ENCODE measurements at regions not wholly inside any gene's neighbourhood (a gene's known extent, or its start where the extent isn't known, plus 50 kb on each side); places are given as distances from the start of the nearest gene placed in this dataset.

DNA sequence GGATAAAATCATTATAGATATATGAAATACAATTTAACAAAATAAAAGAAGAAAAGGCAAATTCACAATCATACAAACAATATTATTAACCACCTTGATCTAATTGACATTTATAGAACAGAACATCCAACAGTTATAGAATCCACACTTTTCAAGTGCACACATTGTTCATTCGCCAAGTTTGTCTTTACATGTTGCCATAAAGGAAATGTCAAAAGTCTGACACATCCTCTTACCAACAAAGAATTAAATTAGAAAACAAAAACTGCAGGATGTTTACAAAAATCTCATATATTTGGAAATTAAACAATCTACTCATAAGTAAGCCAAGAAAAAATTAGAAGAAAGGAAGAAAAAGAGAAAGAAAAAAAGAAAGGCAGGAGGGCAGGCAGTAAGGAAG, 909.2 kb upstream of the EPHA6 start:
- TF ChIP-seq CTCF (IDR thresholded peaks at IDR 0.05), result no peak
- TF ChIP-seq POLR2A (IDR thresholded peaks at IDR 0.05), result no peak
- Histone ChIP-seq H3K36me3 (no peaks in the 10 kb centered on the region), H3K27ac (no peak overlapping the region), H3K4me3 (no peak overlapping the region), H3K4me1 (no peaks in the 10 kb centered on the region), H3K27me3 (no peaks in the 10 kb centered on the region), H3K9me3 (no peaks in the 10 kb centered on the region)
- intact Hi-C loops (cut with DNase I; ENCODE audit: low total_unique reads), result no loop called here
- DNase-seq, result no peak

- no peak for TF ChIP-seq POLR2A (IDR thresholded peaks at IDR 0.05)
- TF ChIP-seq CTCF (IDR thresholded peaks at IDR 0.05), result no peak
- Histone ChIP-seq H3K27ac (no peak overlapping the region), H3K4me3 (no peak overlapping the region), H3K4me1 (no peaks in the 10 kb centered on the region), H3K27me3 (no peaks in the 10 kb centered on the region), H3K9me3 (no peaks in the 10 kb centered on the region), H3K36me3 (no peaks in the 10 kb centered on the region)
- intact Hi-C loops (cut with DNase I; ENCODE audit: low total_unique reads), result no loop called here
- DNase-seq, result no peak
Observed at GRCh38 chr3:95911767-95912166, 902.6 kb upstream of the EPHA6 start.

- H3K36me3 ChIP-seq, result no peaks in the 10 kb centered on the region
- no peak overlapping the region for H3K4me3 ChIP-seq
- TF ChIP-seq CTCF (IDR thresholded peaks at IDR 0.05) (no peak), POLR2A (IDR thresholded peaks at IDR 0.05) (no peak)
- DNase-seq, result no peak
- no peaks in the 10 kb centered on the region for H3K4me1 ChIP-seq
- no peaks in the 10 kb centered on the region for H3K27me3 ChIP-seq
- no peak overlapping the region for H3K27ac ChIP-seq
- H3K9me3 ChIP-seq, result no peaks in the 10 kb centered on the region
- intact Hi-C loops (cut with DNase I; ENCODE audit: low total_unique reads), result no loop called here
Observed at GRCh38 chr3:95923496-95924210, 890.7 kb upstream of the EPHA6 start.

- intact Hi-C loops (cut with DNase I; ENCODE audit: low total_unique reads), result no loop called here
- H3K27ac ChIP-seq, result no peak overlapping the region
- no peaks in the 10 kb centered on the region for H3K36me3 ChIP-seq
- TF ChIP-seq POLR2A (IDR thresholded peaks at IDR 0.05), result no peak
- no peak for TF ChIP-seq CTCF (IDR thresholded peaks at IDR 0.05)
- no peaks in the 10 kb centered on the region for H3K27me3 ChIP-seq
- H3K9me3 ChIP-seq, result no peaks in the 10 kb centered on the region
- no peak overlapping the region for H3K4me3 ChIP-seq
- no peaks in the 10 kb centered on the region for H3K4me1 ChIP-seq
- DNase-seq, result no peak
Observed at GRCh38 chr3:95926904-95927501, 887.4 kb upstream of the EPHA6 start.

- intact Hi-C loops (cut with DNase I; ENCODE audit: low total_unique reads), result no loop called here
- Histone ChIP-seq H3K27ac (no peak overlapping the region), H3K9me3 (no peaks in the 10 kb centered on the region), H3K4me1 (no peaks in the 10 kb centered on the region), H3K36me3 (no peaks in the 10 kb centered on the region), H3K27me3 (no peaks in the 10 kb centered on the region), H3K4me3 (no peak overlapping the region)
- no peak for DNase-seq
- no peak for TF ChIP-seq POLR2A (IDR thresholded peaks at IDR 0.05)
- no peak for TF ChIP-seq CTCF (IDR thresholded peaks at IDR 0.05)
Observed at GRCh38 chr3:95934181-95934580, 880.2 kb upstream of the EPHA6 start.
